Hematopoietic multipotent progenitor cell (in vitro differentiated cells): ENCODE measurements at regions not wholly inside any gene's neighbourhood (a gene's known extent, or its start where the extent isn't known, plus 50 kb on each side); places are given as distances from the start of the nearest gene placed in this dataset.
"Not testable (repeated sequence)": the region's sequence is repeated elsewhere in the genome, so short reads cannot be mapped to it uniquely, and the experiment has no call there.

Experiments used
- DNase-seq, 3 donors: peaks; one replicate each; pipeline ENCODE4 v3.0.0-alpha.2; 2011 to 2015; ENCODE audit warnings: low read depth in 2 of 3, low spot score in 2 of 3

DNA sequence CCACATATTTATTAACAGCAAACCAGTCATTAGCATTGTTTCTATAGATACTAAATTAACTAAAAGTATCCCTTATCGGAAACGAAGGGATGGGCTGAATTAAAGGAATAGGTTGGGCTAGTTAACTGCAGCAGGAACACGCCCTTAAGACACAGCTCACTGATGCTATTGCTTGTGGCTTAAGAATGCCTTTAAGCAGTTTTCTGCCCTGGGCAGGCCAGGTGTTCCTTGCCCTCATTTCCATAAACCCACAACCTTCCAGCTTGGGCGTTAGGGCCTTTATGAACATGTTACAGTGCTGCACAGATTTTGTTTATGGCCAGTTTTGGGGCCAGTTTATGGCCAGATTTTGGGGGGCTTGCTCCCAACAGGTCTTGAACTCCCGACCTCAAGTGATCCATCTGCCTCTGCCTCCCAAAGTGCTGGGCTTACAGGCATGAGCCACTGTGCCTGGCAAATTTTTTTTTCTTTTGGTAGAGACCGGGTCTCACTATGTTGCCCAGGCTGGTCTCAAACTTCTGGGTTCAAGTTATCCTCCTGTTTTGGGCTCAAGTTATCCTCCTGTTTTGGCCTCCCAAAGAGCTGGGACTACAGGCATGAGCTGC lies 90.1 kb upstream of the GRIN2A start:
- DNase-seq, result not testable (repeated sequence)

DNA sequence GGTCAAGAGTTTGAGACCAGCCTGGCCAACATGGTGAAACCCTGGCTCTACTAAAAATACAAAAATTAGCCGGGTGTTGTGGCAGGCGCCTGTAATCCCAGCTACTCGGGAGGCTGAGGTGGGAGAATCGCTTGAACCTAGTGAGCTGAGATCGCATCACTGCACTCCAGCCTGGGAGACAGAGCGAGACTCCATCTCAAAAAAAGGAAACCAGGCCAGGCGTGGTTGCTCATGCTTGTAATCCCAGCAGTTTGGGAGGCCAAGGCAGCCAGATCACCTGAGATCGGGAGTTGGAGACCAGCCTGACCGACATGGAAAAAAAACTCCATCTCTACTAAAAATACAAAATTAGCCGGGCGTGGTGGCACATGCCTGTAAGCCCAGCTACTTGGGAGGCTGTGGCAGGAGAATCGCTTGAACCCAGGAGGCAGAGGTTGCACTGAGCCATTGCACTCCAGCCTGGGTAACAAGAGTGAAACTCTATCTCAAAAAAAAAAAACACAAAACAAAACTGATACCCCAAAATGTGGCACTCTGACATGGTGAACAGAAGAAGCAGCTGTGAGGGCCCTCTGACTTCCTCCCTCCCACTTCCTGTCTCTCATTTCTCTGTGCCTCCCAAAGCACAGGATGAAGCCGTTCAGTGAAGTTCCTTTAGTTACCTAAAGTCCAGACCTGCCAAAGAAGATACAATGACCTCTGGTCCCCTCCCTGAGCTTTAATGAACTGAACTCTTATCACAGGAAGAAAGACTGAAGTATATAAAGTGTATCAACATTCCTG lies 93.2 kb upstream of the GRIN2A start:
- DNase-seq, result not testable (repeated sequence)

DNA sequence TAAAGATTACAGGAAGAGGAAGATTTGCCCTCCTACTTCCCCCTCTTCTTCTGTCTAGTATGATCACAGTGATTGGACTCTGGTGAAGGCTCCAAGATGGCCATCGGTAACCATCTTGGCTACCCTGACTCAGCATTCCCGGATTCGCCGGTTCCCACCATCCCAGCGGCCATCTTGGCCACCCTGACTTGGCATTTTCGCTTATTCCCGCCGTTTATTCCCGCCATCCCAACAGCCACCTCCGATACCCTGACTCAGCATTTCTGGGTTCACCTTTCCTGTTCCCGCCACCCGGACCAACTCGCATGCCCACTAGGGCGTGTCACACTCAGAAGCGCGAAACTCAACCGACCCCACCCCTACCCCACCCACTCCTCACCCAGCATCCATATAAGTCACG lies 95.4 kb upstream of the GRIN2A start:
- DNase-seq, result no peak

DNA sequence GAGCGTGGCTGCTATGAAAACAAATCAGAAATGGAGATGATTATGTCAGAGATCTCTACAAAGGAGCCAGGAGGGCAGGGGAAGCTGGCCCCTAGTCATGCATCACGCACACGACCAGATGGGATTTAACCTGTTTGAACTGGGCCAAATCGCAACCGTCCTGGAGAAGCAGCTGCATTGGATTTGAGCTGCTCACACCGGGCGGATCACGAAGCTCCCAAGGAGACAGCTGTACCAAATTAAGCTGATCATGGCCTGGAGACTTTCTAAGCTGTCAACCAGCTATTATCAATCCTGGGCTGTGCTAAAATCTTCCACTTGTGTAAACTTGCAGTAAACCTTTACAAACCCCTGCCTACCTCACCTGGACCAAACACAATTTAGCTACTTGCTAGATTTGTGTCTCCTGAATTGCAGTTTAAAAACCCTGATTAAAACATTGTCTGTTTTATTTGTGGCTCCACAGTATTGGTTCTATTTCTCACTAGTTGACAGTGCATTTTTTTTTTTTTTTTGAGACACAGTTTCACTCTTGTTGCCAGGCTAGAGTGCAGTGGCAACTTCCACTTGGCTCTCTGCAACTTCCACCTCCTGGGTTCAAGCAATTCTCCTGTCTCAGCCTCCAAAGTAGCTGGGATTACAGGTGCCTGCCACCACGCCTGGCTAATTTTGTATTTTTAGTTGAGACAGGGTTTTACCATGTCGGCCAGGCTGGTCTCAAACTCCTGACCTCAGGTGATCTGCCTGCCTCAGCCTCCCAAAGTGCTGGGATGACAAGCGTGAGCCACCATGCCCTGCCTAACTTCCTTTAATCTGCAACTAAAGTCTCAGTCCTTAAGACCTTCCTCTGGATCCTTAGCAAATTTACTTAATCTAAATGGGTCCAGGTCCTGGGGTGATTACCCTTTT lies 98.3 kb upstream of the GRIN2A start:
- DNase-seq, result no peak

- no peak for DNase-seq
Observed at GRCh38 chr16:10282367-10282766, 100.1 kb upstream of the GRIN2A start.

- not testable (repeated sequence) for DNase-seq
Observed at GRCh38 chr16:10283246-10283645, 101.0 kb upstream of the GRIN2A start.

DNA sequence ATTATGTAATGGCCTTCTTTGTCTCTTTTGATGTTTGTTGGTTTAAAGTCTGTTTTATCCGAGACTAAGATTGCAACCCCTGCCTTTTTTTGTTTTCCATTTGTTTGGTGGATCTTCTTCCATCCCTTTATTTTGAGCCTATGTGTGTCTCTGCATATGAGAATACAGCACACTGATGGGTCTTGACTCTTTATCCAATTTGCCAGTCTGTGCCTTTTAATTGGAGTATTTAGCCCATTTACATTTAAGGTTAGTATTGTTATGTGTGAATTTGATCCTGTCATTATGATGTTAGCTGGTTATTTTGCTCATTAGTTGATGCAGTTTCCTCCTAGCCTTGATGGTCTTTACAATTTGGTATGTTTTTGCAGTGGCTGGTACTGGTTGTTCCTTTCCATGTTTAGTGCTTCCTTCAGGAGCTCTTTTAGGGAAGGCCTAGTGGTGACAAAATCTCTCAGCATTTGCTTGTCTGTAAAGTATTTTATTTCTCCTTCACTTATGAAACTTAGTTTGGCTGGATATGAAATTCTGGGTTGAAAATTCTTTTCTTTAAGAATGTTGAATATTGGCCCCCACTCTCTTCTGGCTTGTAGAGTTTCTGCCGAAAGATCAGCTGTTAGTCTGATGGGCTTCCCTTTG lies 95.3 kb upstream of the ATF7IP2 start:
- DNase-seq, result not testable (repeated sequence)

GRCh38 chr16:10292197-10292596 lies 93.7 kb upstream of the ATF7IP2 start:
- DNase-seq, result not testable (repeated sequence)

- not testable (repeated sequence) for DNase-seq
Observed at GRCh38 chr16:10292976-10293375, 92.9 kb upstream of the ATF7IP2 start.

GRCh38 chr16:10294153-10294552 lies 91.7 kb upstream of the ATF7IP2 start:
- not testable (repeated sequence) for DNase-seq

DNA sequence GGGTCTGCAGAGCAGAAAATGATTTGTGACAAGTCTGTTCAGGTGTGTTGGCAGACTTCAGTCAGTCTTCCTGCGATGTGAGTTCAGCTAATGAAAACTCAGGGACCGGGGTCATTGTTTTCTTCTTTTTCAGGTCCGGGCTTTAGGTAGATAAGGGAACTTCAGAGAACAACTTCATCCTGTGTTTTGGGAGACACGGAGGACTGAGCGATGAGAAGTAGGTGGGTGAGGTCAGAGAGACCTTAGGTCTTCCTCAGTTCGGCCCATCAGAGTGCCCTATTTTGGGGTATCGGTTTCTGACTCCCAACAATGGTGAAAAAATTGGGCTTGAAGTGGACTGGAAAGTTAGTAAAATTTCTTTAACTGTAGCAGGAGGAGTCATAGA lies 88.9 kb upstream of the ATF7IP2 start:
- DNase-seq, result no peak

- DNase-seq, result peak in 1 of 3 donors; percentile 7
Observed at GRCh38 chr16:10297341-10298006, 88.4 kb upstream of the ATF7IP2 start.

GRCh38 chr16:10300905-10301304 lies 85.0 kb upstream of the ATF7IP2 start:
- DNase-seq, result no peak

GRCh38 chr16:10301547-10301946 lies 84.3 kb upstream of the ATF7IP2 start:
- not testable (repeated sequence) for DNase-seq

- DNase-seq, result no peak
Observed at GRCh38 chr16:10305912-10306311, 79.9 kb upstream of the ATF7IP2 start.

GRCh38 chr16:10308305-10309193 lies 77.3 kb upstream of the ATF7IP2 start:
- no peak for DNase-seq

GRCh38 chr16:10309271-10309932 lies 76.5 kb upstream of the ATF7IP2 start:
- no peak for DNase-seq

GRCh38 chr16:10312008-10312407 lies 73.9 kb upstream of the ATF7IP2 start:
- no peak for DNase-seq
